ENCODE measurements at regions not wholly inside any gene's neighbourhood (a gene's known extent, or its start where the extent isn't known, plus 50 kb on each side); places are given as distances from the start of the nearest gene placed in this dataset.

- WGBS, result 91% methylated on average over 6 of the region's 6 CpGs
- DNase-seq (ENCODE audit: low spot score), result no peak
- H3K9ac ChIP-seq (ENCODE audit: low read depth in 1 of 2, low read length in 2 of 2), result no peak overlapping the region
- TF ChIP-seq EGR1 (IDR thresholded peaks at IDR 0.05; ENCODE audit: low read depth in 2 of 2) (no peak), JUND (IDR thresholded peaks at IDR 0.05) (no peak), RXRA (IDR thresholded peaks at IDR 0.05) (no peak), ZBTB33 (IDR thresholded peaks at IDR 0.05) (no peak), ATF3 (IDR thresholded peaks at IDR 0.05) (no peak), FOXA2 (IDR thresholded peaks at IDR 0.05) (no peak), MAX (IDR thresholded peaks at IDR 0.05) (no peak)
- H3K27me3 ChIP-seq (ENCODE audit: control insufficient read depth in 4 of 4, insufficient read depth in 4 of 4, low read length in 3 of 4), result no peaks in the 10 kb centered on the region
- no peaks in the 10 kb centered on the region for H3K36me3 ChIP-seq (ENCODE audit: control insufficient read depth in 4 of 4, insufficient read depth in 3 of 4, low read depth in 1 of 4, low read length in 3 of 4)
- H3K4me1 ChIP-seq (ENCODE audit: control insufficient read depth in 4 of 4, insufficient read depth in 4 of 4, low read length in 3 of 4), result peaks cover 4 to 21% (median 8%) of the 10 kb centered on the region in 4 donors
- H3K4me3 ChIP-seq (ENCODE audit: low read depth in 1 of 3, low read length in 3 of 3), result no peak overlapping the region
- H3K27ac ChIP-seq (ENCODE audit: low read depth in 1 of 2, low read length in 2 of 2), result no peak overlapping the region
- H3K9me3 ChIP-seq (ENCODE audit: control insufficient read depth in 4 of 4, low read length in 3 of 4), result no peaks in the 10 kb centered on the region
Measured at GRCh38 chr2:16094811-16095210, 154.5 kb downstream of the MYCN start.

- no peak overlapping the region for H3K9ac ChIP-seq (ENCODE audit: low read depth in 1 of 2, low read length in 2 of 2)
- no peak overlapping the region for H3K27ac ChIP-seq (ENCODE audit: low read depth in 1 of 2, low read length in 2 of 2)
- no peak for DNase-seq (ENCODE audit: low spot score)
Measured at GRCh38 chr2:16093639-16094529, 153.5 kb downstream of the MYCN start.

More at GRCh38 chr2:16093639-16094529, 153.5 kb downstream of the MYCN start:
- Histone ChIP-seq H3K36me3 (ENCODE audit: control insufficient read depth in 4 of 4, insufficient read depth in 3 of 4, low read depth in 1 of 4, low read length in 3 of 4) (no peaks in the 10 kb centered on the region), H3K9me3 (ENCODE audit: control insufficient read depth in 4 of 4, low read length in 3 of 4) (no peaks in the 10 kb centered on the region), H3K4me1 (ENCODE audit: control insufficient read depth in 4 of 4, insufficient read depth in 4 of 4, low read length in 3 of 4) (peaks cover 4 to 21% (median 8%) of the 10 kb centered on the region in 4 donors), H3K27me3 (ENCODE audit: control insufficient read depth in 4 of 4, insufficient read depth in 4 of 4, low read length in 3 of 4) (no peaks in the 10 kb centered on the region), H3K4me3 (ENCODE audit: low read depth in 1 of 3, low read length in 3 of 3) (no peak overlapping the region)
- TF ChIP-seq SP1 (IDR thresholded peaks at IDR 0.05), result no peak
- TF ChIP-seq JUND (IDR thresholded peaks at IDR 0.05), result no peak
- no peak for TF ChIP-seq FOXA2 (IDR thresholded peaks at IDR 0.05)
- no peak for TF ChIP-seq REST (IDR thresholded peaks at IDR 0.05)
- peak; percentile 24 to 29 for TF ChIP-seq HNF4A (conservative IDR thresholded peaks at IDR 0.05)
- 52% methylated on average over 17 of the region's 17 CpGs for WGBS
